Parathyroid adenoma (tissue), 2 donors: ENCODE measurements at regions not wholly inside any gene's neighbourhood (a gene's known extent, or its start where the extent isn't known, plus 50 kb on each side); places are given as distances from the start of the nearest gene placed in this dataset.

ENCODE experiments used
- H2AFZ ChIP-seq: fragments of 300-600 bp; sonication (generic); one replicate; pipeline ENCODE4 v1.7.0; 2017; ENCODE audit warnings: antibody characterized with exemption, mild to moderate bottlenecking
- H3K27ac ChIP-seq: fragments of 300-600 bp; sonication (generic); one replicate; pipeline ENCODE4 v1.7.0; 2017
- H3K27me3 ChIP-seq: fragments of 300-600 bp; sonication (generic); one replicate; pipeline ENCODE4 v1.7.0; 2017; ENCODE audit warnings: low read length; ENCODE audit not compliant: control insufficient read depth, insufficient read depth
- H3K36me3 ChIP-seq: fragments of 300-600 bp; sonication (generic); one replicate; pipeline ENCODE4 v1.7.0; 2017; ENCODE audit warnings: low read length; ENCODE audit not compliant: control insufficient read depth, insufficient read depth
- H3K4me1 ChIP-seq: fragments of 300-600 bp; sonication (generic); one replicate; pipeline ENCODE4 v1.7.0; 2017; ENCODE audit warnings: control low read depth
- H3K4me2 ChIP-seq: fragments of 300-600 bp; sonication (generic); one replicate; pipeline ENCODE4 v1.7.0; 2017; ENCODE audit warnings: low read length
- H3K4me3 ChIP-seq: fragments of 300-600 bp; sonication (generic); one replicate; pipeline ENCODE4 v1.7.0; 2017; ENCODE audit warnings: low read depth, low read length
- H3K79me2 ChIP-seq: fragments of 300-600 bp; sonication (generic); one replicate; pipeline ENCODE4 v1.7.0; 2017; ENCODE audit warnings: control low read depth
- H3K9ac ChIP-seq: fragments of 300-600 bp; sonication (generic); one replicate; pipeline ENCODE4 v1.7.0; 2017; ENCODE audit warnings: mild to moderate bottlenecking
- H3K9me3 ChIP-seq: fragments of 300-600 bp; sonication (generic); one replicate; pipeline ENCODE4 v1.7.0; 2017; ENCODE audit warnings: low read length; ENCODE audit not compliant: control insufficient read depth
- CTCF ChIP-seq: fragments of 300-600 bp; sonication (generic); IDR thresholded peaks from one replicate; pipeline ENCODE4 v1.7.0; 2017; ENCODE audit warnings: antibody characterized with exemption, mild to moderate bottlenecking
- donor health status: primary hyperparathyroidism.

GRCh38 chr9:115900698-115901097 lies 252.9 kb upstream of the PAPPA start:
- H3K9ac ChIP-seq = no peak overlapping the region
- no peak overlapping the region for H3K4me3 ChIP-seq
- H3K79me2 ChIP-seq = no peaks in the 10 kb centered on the region
- H3K27ac ChIP-seq = no peak overlapping the region
- H3K36me3 ChIP-seq = no peaks in the 10 kb centered on the region
- H3K9me3 ChIP-seq = no peaks in the 10 kb centered on the region
- H3K4me2 ChIP-seq = no peak overlapping the region
- no peaks in the 10 kb centered on the region for H3K4me1 ChIP-seq
- H3K27me3 ChIP-seq = no peaks in the 10 kb centered on the region
- no peak for TF ChIP-seq CTCF
- H2AFZ ChIP-seq = no peak overlapping the region

GRCh38 chr9:115910959-115911358 lies 242.6 kb upstream of the PAPPA start:
- Histone ChIP-seq H3K4me2 (no peak overlapping the region), H3K27ac (no peak overlapping the region), H3K79me2 (no peaks in the 10 kb centered on the region), H3K4me1 (no peaks in the 10 kb centered on the region), H3K4me3 (no peak overlapping the region), H3K9ac (no peak overlapping the region), H3K36me3 (no peaks in the 10 kb centered on the region), H3K27me3 (no peaks in the 10 kb centered on the region), H3K9me3 (no peaks in the 10 kb centered on the region), H2AFZ (no peak overlapping the region)
- TF ChIP-seq CTCF = no peak

GRCh38 chr9:115912086-115912485 lies 241.5 kb upstream of the PAPPA start:
- no peaks in the 10 kb centered on the region for H3K79me2 ChIP-seq
- no peaks in the 10 kb centered on the region for H3K27me3 ChIP-seq
- no peaks in the 10 kb centered on the region for H3K36me3 ChIP-seq
- H3K4me2 ChIP-seq = no peak overlapping the region
- no peak overlapping the region for H3K27ac ChIP-seq
- no peaks in the 10 kb centered on the region for H3K4me1 ChIP-seq
- no peak overlapping the region for H3K9ac ChIP-seq
- no peaks in the 10 kb centered on the region for H3K9me3 ChIP-seq
- H2AFZ ChIP-seq = no peak overlapping the region
- TF ChIP-seq CTCF = no peak
- no peak overlapping the region for H3K4me3 ChIP-seq

- Histone ChIP-seq H3K9ac (no peak overlapping the region), H3K9me3 (no peaks in the 10 kb centered on the region), H3K4me1 (no peaks in the 10 kb centered on the region), H3K27me3 (no peaks in the 10 kb centered on the region), H3K4me2 (no peak overlapping the region), H3K79me2 (no peaks in the 10 kb centered on the region), H3K27ac (no peak overlapping the region), H2AFZ (no peak overlapping the region), H3K36me3 (no peaks in the 10 kb centered on the region), H3K4me3 (no peak overlapping the region)
- no peak for TF ChIP-seq CTCF
These were observed 239.9 kb upstream of the PAPPA start for GRCh38 chr9:115913696-115914095.

- Histone ChIP-seq H3K4me1 (no peaks in the 10 kb centered on the region), H3K36me3 (no peaks in the 10 kb centered on the region), H3K79me2 (no peaks in the 10 kb centered on the region), H3K9ac (no peak overlapping the region), H2AFZ (no peak overlapping the region), H3K9me3 (no peaks in the 10 kb centered on the region), H3K27ac (no peak overlapping the region), H3K27me3 (no peaks in the 10 kb centered on the region), H3K4me2 (no peak overlapping the region), H3K4me3 (no peak overlapping the region)
- TF ChIP-seq CTCF = no peak
These were observed 239.3 kb upstream of the PAPPA start for GRCh38 chr9:115914291-115914690.
